GM23338 (cell line): ENCODE measurements at regions not wholly inside any gene's neighbourhood (a gene's known extent, or its start where the extent isn't known, plus 50 kb on each side); places are given as distances from the start of the nearest gene placed in this dataset.
A peak's percentile ranks its signal among the peaks of the same experiment; 100 is the strongest.

ENCODE experiments used
- ATAC-seq: fragments of 200-7000 bp; cut with Tn5 transposase; 3 replicates; pipeline ENCODE4 v1.9.1; 2020
- DNase-seq: peaks from one replicate; pipeline ENCODE4 v3.0.0-alpha.2; 2015; ENCODE audit warnings: low spot score
- H2AFZ ChIP-seq: fragments of 200-600 bp; sonication (generic); 2 replicates; pipeline ENCODE4 v1.8.0; 2016; ENCODE audit warnings: antibody characterized with exemption, mild to moderate bottlenecking, moderate library complexity
- H3F3A ChIP-seq: fragments of 200-600 bp; sonication (generic); replicated peaks from 2 replicates; pipeline ENCODE4 v1.8.0; 2017; ENCODE audit warnings: antibody characterized with exemption, mixed run types, low read depth
- H3K27ac ChIP-seq: fragments of 200-600 bp; sonication (generic); 2 replicates; pipeline ENCODE4 v1.6.1; 2016; ENCODE audit warnings: low read depth
- H3K27me3 ChIP-seq: fragments of 200-600 bp; sonication (generic); 2 replicates; pipeline ENCODE4 v1.8.0; 2016; ENCODE audit warnings: mild to moderate bottlenecking, mixed run types, moderate library complexity; ENCODE audit not compliant: insufficient read depth
- H3K36me3 ChIP-seq: fragments of 200-600 bp; sonication (generic); 2 replicates; pipeline ENCODE4 v1.8.0; 2016; ENCODE audit warnings: mild to moderate bottlenecking; ENCODE audit not compliant: insufficient read depth
- H3K4me1 ChIP-seq: fragments of 200-600 bp; sonication (generic); 2 replicates; pipeline ENCODE4 v1.8.0; 2016; ENCODE audit warnings: mild to moderate bottlenecking, moderate library complexity; ENCODE audit not compliant: insufficient read depth
- H3K4me2 ChIP-seq: fragments of 200-600 bp; sonication (generic); 2 replicates; pipeline ENCODE4 v1.7.1; 2017; ENCODE audit warnings: mixed run types
- H3K4me3 ChIP-seq: fragments of 200-600 bp; sonication (generic); 2 replicates; pipeline ENCODE4 v1.6.1; 2016; ENCODE audit warnings: mixed run types
- H3K79me2 ChIP-seq: fragments of 200-600 bp; sonication (generic); replicated peaks from 2 replicates; pipeline ENCODE4 v1.8.0; 2017; ENCODE audit warnings: mild to moderate bottlenecking; ENCODE audit not compliant: insufficient read depth
- H3K9me2 ChIP-seq: fragments of 200-600 bp; sonication (generic); 2 replicates; pipeline ENCODE4 v1.8.0; 2017; ENCODE audit not compliant: insufficient read depth
- H4K20me1 ChIP-seq: fragments of 200-600 bp; sonication (generic); replicated peaks from 2 replicates; pipeline ENCODE4 v1.8.0; 2017; ENCODE audit warnings: mild to moderate bottlenecking; ENCODE audit not compliant: insufficient read depth
- H3K27ac Mint-ChIP-seq: 2 replicates; pipeline ENCODE4 v1.8.0; 2020; ENCODE audit warnings: inconsistent platforms, mild to moderate bottlenecking, moderate library complexity, mixed read lengths
- H3K27me3 Mint-ChIP-seq: 3 replicates; pipeline ENCODE4 v1.8.0; 2022; ENCODE audit warnings: low read depth, mild to moderate bottlenecking, moderate library complexity, mixed read lengths, inconsistent platforms; ENCODE audit not compliant: insufficient read depth, poor library complexity
- H3K36me3 Mint-ChIP-seq: 3 replicates; pipeline ENCODE4 v1.8.0; 2021; ENCODE audit warnings: low read depth, mild to moderate bottlenecking, inconsistent platforms, moderate library complexity, mixed read lengths
- H3K4me1 Mint-ChIP-seq: 3 replicates; pipeline ENCODE4 v1.8.0; 2020; ENCODE audit warnings: mild to moderate bottlenecking, inconsistent platforms, mixed read lengths
- H3K4me3 Mint-ChIP-seq: 3 replicates; pipeline ENCODE4 v1.8.0; 2021; ENCODE audit warnings: moderate library complexity, mild to moderate bottlenecking, inconsistent platforms, mixed read lengths
- H3K9me3 Mint-ChIP-seq: 3 replicates; pipeline ENCODE4 v1.8.0; 2020; ENCODE audit warnings: moderate library complexity, mild to moderate bottlenecking, inconsistent platforms, mixed read lengths
- CREB1 ChIP-seq: fragments of 250-450 bp; sonication (Bioruptor Pico); IDR thresholded peaks from 2 replicates; pipeline ENCODE4 v1.5.0; 2020; ENCODE audit warnings: low read depth, mild to moderate bottlenecking, moderate library complexity
- EZH2 ChIP-seq: fragments of 200-600 bp; sonication (generic); IDR thresholded peaks from one replicate; pipeline ENCODE4 v1.8.0; 2017; ENCODE audit warnings: antibody characterized with exemption, mild to moderate bottlenecking, low read depth; ENCODE audit not compliant: unreplicated experiment
- EZH2phosphoT487 ChIP-seq: fragments of 200-600 bp; sonication (generic); IDR thresholded peaks from one replicate; pipeline ENCODE4 v1.8.1; 2018; ENCODE audit warnings: antibody characterized with exemption; ENCODE audit not compliant: unreplicated experiment
- NANOG ChIP-seq: IDR thresholded peaks from 2 replicates; pipeline ENCODE4 v1.6.1; 2016; ENCODE audit warnings: antibody characterized with exemption, borderline replicate concordance
- POLR2AphosphoS5 ChIP-seq: IDR thresholded peaks from 2 replicates; pipeline ENCODE4 v1.6.1; 2016; ENCODE audit warnings: antibody characterized with exemption, low read depth
- STAT1 ChIP-seq: IDR thresholded peaks from one replicate; pipeline ENCODE4 v1.6.1; 2016; ENCODE audit warnings: antibody characterized with exemption; ENCODE audit not compliant: unreplicated experiment
- ZNF114 ChIP-seq: fragments of 250-450 bp; sonication (Bioruptor Pico); IDR thresholded peaks from 2 replicates; pipeline ENCODE4 v1.5.0; 2020; ENCODE audit warnings: mild to moderate bottlenecking, moderate library complexity
- ZNF331 ChIP-seq: fragments of 250-450 bp; sonication (Bioruptor Pico); IDR thresholded peaks from 2 replicates; pipeline ENCODE4 v1.5.0; 2020; ENCODE audit warnings: low read depth, mild to moderate bottlenecking, moderate library complexity
- TF ChIP-seq, protein P1 (sequence below), 2 experiments: fragments of 200-600 bp in 1 of 2; sonication (generic) in 1 of 2; conservative IDR thresholded peaks; 2 replicates each; pipeline versions ENCODE4 v1.5.1 to v1.6.1; 2016 to 2017; ENCODE audit warnings: antibody characterized with exemption in 2 of 2, low read depth in 2 of 2, mild to moderate bottlenecking in 2 of 2, moderate library complexity in 1 of 2
- TF ChIP-seq, protein P2 (sequence below): IDR thresholded peaks from 2 replicates; pipeline ENCODE4 v1.6.1; 2016; ENCODE audit warnings: antibody characterized with exemption

DNA sequence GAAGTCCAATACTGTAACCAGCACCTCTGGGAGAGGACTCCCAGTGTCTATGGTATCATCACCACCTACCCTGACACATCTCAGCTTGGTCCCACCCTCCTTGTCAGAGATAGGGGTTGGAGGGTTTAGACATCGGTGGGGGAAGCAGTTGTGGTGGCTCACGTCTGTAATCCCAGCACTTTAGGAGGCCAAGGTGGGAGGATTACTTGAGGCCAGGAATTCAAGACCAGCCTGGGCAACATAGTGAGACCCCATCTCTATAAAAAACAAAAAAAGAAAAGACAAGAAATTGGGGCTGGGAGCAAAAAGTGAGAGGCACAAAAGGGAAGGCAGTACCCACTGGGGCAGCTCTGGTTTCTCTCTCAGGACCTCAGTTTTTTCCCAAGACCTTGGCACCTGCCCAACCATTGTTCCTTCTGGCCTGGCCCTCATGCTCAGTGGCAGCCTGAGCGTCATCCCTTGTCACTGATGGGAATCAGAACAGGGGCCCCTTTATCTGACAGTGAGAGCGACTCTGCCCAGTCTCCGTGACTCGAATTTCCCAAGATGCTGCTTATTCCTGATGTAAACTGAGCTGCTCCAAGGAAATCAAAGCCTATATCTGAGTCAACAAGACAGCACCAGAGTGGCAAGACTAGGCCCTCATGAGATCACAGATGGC is 80.5 kb upstream of the HSPA9 start:
- no peaks in the 10 kb centered on the region; the same call in 2 of the 3 replicates for H3K9me3 Mint-ChIP-seq

DNA sequence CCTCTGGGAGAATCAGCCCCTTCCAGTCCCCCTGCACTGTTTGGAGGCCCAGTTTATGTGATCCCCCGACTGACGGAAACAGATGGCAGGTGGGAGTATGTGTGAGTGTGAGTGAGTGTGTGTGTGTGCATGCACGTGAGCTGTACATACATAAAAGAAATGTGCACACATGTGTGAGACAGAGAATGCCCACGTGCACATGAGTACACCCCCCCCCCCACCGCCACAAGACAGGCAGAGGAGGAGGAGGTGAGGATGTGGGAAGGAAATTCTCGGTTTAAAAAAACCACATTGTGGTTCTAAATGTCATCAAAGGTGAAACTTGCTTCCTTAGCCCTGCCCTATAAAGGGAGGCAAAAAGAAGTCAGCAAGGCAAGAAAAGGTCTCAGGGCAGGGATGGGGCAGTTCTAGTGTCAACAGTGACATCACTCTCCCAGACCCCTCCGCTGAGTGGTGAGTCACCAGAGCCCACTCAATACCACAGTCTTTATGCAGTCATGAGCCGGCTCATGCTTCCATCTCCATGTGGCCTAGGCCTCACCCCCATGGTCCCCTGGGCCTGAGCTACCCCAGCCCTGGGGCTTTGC is 79.2 kb upstream of the HSPA9 start:
- Mint-ChIP-seq H3K9me3 (no peaks in the 10 kb centered on the region), H3K4me3 (no peak overlapping the region), H3K4me1 (peaks cover 38% of the 10 kb centered on the region), H3K27me3 (peaks cover 5% of the 10 kb centered on the region), H3K27ac (peak overlapping the region; percentile 48; the same call in 1 of the 2 replicates), H3K36me3 (no peaks in the 10 kb centered on the region; the same call in 2 of the 3 replicates)
- ATAC-seq (no peak), DNase-seq (no peak)
- Histone ChIP-seq H4K20me1 (no peaks in the 10 kb centered on the region), H2AFZ (no peak overlapping the region), H3K36me3 (no peaks in the 10 kb centered on the region), H3K9me2 (no peaks in the 10 kb centered on the region), H3K27ac (no peak overlapping the region), H3K4me1 (peaks cover 6% of the 10 kb centered on the region), H3K4me3 (no peak overlapping the region), H3K27me3 (no peaks in the 10 kb centered on the region), H3K4me2 (no peak overlapping the region), H3F3A (no peaks in the 10 kb centered on the region), H3K79me2 (no peaks in the 10 kb centered on the region)
- TF ChIP-seq EZH2phosphoT487, result no peak
- no peak for TF ChIP-seq POLR2AphosphoS5
- no peak for TF ChIP-seq ZNF331
- TF ChIP-seq ZNF114 (CRISPR knock-in tag), result no peak
- TF ChIP-seq NANOG, result no peak
- TF ChIP-seq, protein P1, sequence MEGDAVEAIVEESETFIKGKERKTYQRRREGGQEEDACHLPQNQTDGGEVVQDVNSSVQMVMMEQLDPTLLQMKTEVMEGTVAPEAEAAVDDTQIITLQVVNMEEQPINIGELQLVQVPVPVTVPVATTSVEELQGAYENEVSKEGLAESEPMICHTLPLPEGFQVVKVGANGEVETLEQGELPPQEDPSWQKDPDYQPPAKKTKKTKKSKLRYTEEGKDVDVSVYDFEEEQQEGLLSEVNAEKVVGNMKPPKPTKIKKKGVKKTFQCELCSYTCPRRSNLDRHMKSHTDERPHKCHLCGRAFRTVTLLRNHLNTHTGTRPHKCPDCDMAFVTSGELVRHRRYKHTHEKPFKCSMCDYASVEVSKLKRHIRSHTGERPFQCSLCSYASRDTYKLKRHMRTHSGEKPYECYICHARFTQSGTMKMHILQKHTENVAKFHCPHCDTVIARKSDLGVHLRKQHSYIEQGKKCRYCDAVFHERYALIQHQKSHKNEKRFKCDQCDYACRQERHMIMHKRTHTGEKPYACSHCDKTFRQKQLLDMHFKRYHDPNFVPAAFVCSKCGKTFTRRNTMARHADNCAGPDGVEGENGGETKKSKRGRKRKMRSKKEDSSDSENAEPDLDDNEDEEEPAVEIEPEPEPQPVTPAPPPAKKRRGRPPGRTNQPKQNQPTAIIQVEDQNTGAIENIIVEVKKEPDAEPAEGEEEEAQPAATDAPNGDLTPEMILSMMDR (conservative IDR thresholded peaks at IDR 0.05; ENCODE audit: low read depth in 2 of 2), result no peak

More for the DNA sequence above, 80.5 kb upstream of the HSPA9 start:
- no peak overlapping the region for H2AFZ ChIP-seq
- peaks cover 32% of the 10 kb centered on the region for H3K4me1 Mint-ChIP-seq
- no peaks in the 10 kb centered on the region for H3F3A ChIP-seq
- H3K27ac Mint-ChIP-seq, result no peak overlapping the region
- no peaks in the 10 kb centered on the region for H4K20me1 ChIP-seq
- H3K36me3 ChIP-seq, result no peaks in the 10 kb centered on the region
- H3K36me3 Mint-ChIP-seq, result no peaks in the 10 kb centered on the region; the same call in 2 of the 3 replicates
- H3K27ac ChIP-seq, result no peak overlapping the region
- DNase-seq, result no peak
- H3K9me2 ChIP-seq, result no peaks in the 10 kb centered on the region
- H3K27me3 ChIP-seq, result no peaks in the 10 kb centered on the region
- H3K79me2 ChIP-seq, result no peaks in the 10 kb centered on the region
- H3K4me3 Mint-ChIP-seq, result no peak overlapping the region
- H3K4me2 ChIP-seq, result no peak overlapping the region
- no peak for ATAC-seq
- H3K27me3 Mint-ChIP-seq, result peaks cover 3% of the 10 kb centered on the region
- TF ChIP-seq, protein P2, sequence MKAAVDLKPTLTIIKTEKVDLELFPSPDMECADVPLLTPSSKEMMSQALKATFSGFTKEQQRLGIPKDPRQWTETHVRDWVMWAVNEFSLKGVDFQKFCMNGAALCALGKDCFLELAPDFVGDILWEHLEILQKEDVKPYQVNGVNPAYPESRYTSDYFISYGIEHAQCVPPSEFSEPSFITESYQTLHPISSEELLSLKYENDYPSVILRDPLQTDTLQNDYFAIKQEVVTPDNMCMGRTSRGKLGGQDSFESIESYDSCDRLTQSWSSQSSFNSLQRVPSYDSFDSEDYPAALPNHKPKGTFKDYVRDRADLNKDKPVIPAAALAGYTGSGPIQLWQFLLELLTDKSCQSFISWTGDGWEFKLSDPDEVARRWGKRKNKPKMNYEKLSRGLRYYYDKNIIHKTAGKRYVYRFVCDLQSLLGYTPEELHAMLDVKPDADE, result no peak
- no peak for TF ChIP-seq ZNF331
- no peak for TF ChIP-seq STAT1
- no peak for TF ChIP-seq EZH2
- no peak for TF ChIP-seq POLR2AphosphoS5
- TF ChIP-seq CREB1 (CRISPR knock-in tag), result no peak
- H3K4me3 ChIP-seq, result no peak overlapping the region
- no peaks in the 10 kb centered on the region; the same call in 1 of the 2 replicates for H3K4me1 ChIP-seq
